SK-N-SH (cell line): ENCODE measurements at regions not wholly inside any gene's neighbourhood (a gene's known extent, or its start where the extent isn't known, plus 50 kb on each side); places are given as distances from the start of the nearest gene placed in this dataset.
"Not testable (repeated sequence)": the region's sequence is repeated elsewhere in the genome, so short reads cannot be mapped to it uniquely, and the experiment has no call there.

Experiments used
- CTCF ChIA-PET: fragments of 300-600, 350-600 bp; formaldehyde crosslinking; extraction: SDS; loops from one replicate; lab custom pipeline; 2021; lab: Yijun Ruan, JAX
- POLR2A ChIA-PET: fragments of 350-600 bp; sonication (Branson Sonifier 250); formaldehyde crosslinking; extraction: SDS; loops from one replicate; lab custom pipeline; 2020; ENCODE audit warnings: antibody characterized with exemption, inconsistent platforms; lab: Yijun Ruan, JAX
- DNase-seq: peaks from one replicate; pipeline ENCODE4 v3.0.0; 2012
- H2AFZ ChIP-seq: fragments of 200-600 bp; sonication (generic); 2 replicates; pipeline ENCODE4 v1.8.1; 2016; ENCODE audit warnings: antibody characterized with exemption, mild to moderate bottlenecking, low read depth
- H3F3A ChIP-seq: fragments of 200-600 bp; sonication (generic); replicated peaks from 2 replicates; pipeline ENCODE3; 2016; ENCODE audit warnings: antibody characterized with exemption, mild to moderate bottlenecking; ENCODE audit not compliant: insufficient read depth
- H3K27ac ChIP-seq, 2 experiments: fragments of 200-500 bp in 1 of 2; fragments of 200-600 bp in 1 of 2; sonication (Bioruptor generic) in 1 of 2; sonication (generic), shearing (Covaris generic) in 1 of 2; 2 replicates each; pipeline versions ENCODE4 v1.5.1 to v1.6.1; 2014 to 2016; ENCODE audit warnings: low read depth in 2 of 2, inconsistent platforms in 1 of 2, low read length in 1 of 2, mild to moderate bottlenecking in 1 of 2, mixed read lengths in 1 of 2
- H3K27me3 ChIP-seq: fragments of 200-600 bp; sonication (generic), shearing (Covaris generic); 2 replicates; pipeline ENCODE4 v1.6.1; 2016; ENCODE audit warnings: mixed run types; ENCODE audit not compliant: insufficient read depth
- H3K36me3 ChIP-seq, 2 experiments: fragments of 200-500 bp in 1 of 2; fragments of 200-600 bp in 1 of 2; sonication (Bioruptor generic) in 1 of 2; sonication (generic) in 1 of 2; replicated peaks in 1 of 2; 2 replicates each; pipeline versions ENCODE3 to v1.5.1; 2014 to 2016; ENCODE audit warnings: low read length in 1 of 2, mild to moderate bottlenecking in 1 of 2; ENCODE audit not compliant: insufficient read depth in 2 of 2, control insufficient read depth in 1 of 2
- H3K4me1 ChIP-seq, 2 experiments: fragments of 200-500 bp in 1 of 2; fragments of 200-600 bp in 1 of 2; sonication (Bioruptor generic) in 1 of 2; sonication (generic), shearing (Covaris generic) in 1 of 2; 2 replicates each; pipeline versions ENCODE4 v1.5.1 to v1.6.1; 2014 to 2016; ENCODE audit warnings: low read depth in 1 of 2, low read length in 1 of 2, mixed run types in 1 of 2; ENCODE audit not compliant: insufficient read depth in 2 of 2, control insufficient read depth in 1 of 2
- H3K4me2 ChIP-seq: fragments of 200-600 bp; sonication (generic), shearing (Covaris generic); 2 replicates; pipeline ENCODE4 v1.6.1; 2017; ENCODE audit warnings: mixed run types
- H3K4me3 ChIP-seq, 2 experiments: fragments of 200-500 bp in 1 of 2; fragments of 200-600 bp in 1 of 2; sonication (Bioruptor generic) in 1 of 2; sonication (generic), shearing (Covaris generic) in 1 of 2; 2 replicates each; pipeline versions ENCODE4 v1.5.1 to v1.8.1; 2014 to 2016; ENCODE audit warnings: low read depth in 2 of 2, inconsistent platforms in 1 of 2, low read length in 1 of 2, mild to moderate bottlenecking in 1 of 2, mixed read lengths in 1 of 2, moderate library complexity in 1 of 2
- H3K79me2 ChIP-seq: fragments of 200-600 bp; sonication (generic); 2 replicates; pipeline ENCODE4 v1.8.1; 2017; ENCODE audit warnings: mild to moderate bottlenecking; ENCODE audit not compliant: insufficient read depth
- H3K9ac ChIP-seq: fragments of 200-600 bp; sonication (generic); 2 replicates; pipeline ENCODE4 v1.6.1; 2017; ENCODE audit warnings: mixed run types
- H3K9me2 ChIP-seq: fragments of 200-600 bp; sonication (generic); 2 replicates; pipeline ENCODE4 v1.6.1; 2017; ENCODE audit warnings: mixed run types
- H3K9me3 ChIP-seq: fragments of 200-600 bp; sonication (generic); 2 replicates; pipeline ENCODE4 v1.6.1; 2017; ENCODE audit warnings: mixed run types, mild to moderate bottlenecking, moderate library complexity
- H4K20me1 ChIP-seq: fragments of 200-600 bp; sonication (generic); 2 replicates; pipeline ENCODE4 v1.6.1; 2017; ENCODE audit warnings: mild to moderate bottlenecking, mixed run types; ENCODE audit not compliant: insufficient read depth
- CHD2 ChIP-seq: fragments of 150-350 bp; IDR thresholded peaks from 2 replicates; pipeline ENCODE4 v1.6.1; 2018; ENCODE audit warnings: low read length; ENCODE audit not compliant: partially characterized antibody
- ELF1 ChIP-seq: IDR thresholded peaks from 2 replicates; pipeline ENCODE4 v1.4.0; 2012
- EZH2phosphoT487 ChIP-seq: fragments of 200-600 bp; sonication (generic); IDR thresholded peaks from 2 replicates; pipeline ENCODE4 v1.6.1; 2017; ENCODE audit warnings: low read depth, mixed run types, mild to moderate bottlenecking, antibody characterized with exemption, moderate library complexity, borderline replicate concordance
- FOSL2 ChIP-seq: IDR thresholded peaks from 2 replicates; pipeline ENCODE4 v1.4.0; 2012; ENCODE audit warnings: low read depth, mild to moderate bottlenecking, moderate library complexity, borderline replicate concordance
- GABPA ChIP-seq: IDR thresholded peaks from 2 replicates; pipeline ENCODE4 v1.4.0; 2012; ENCODE audit warnings: low read depth, mild to moderate bottlenecking
- GATA2 ChIP-seq: sonication (generic); formaldehyde crosslinking; IDR thresholded peaks from 2 replicates; pipeline ENCODE4 v1.5.0; 2020; ENCODE audit warnings: mild to moderate bottlenecking, missing genetic modification reagents
- JUND ChIP-seq: IDR thresholded peaks from 2 replicates; pipeline ENCODE4 v1.4.0; 2012
- MXI1 ChIP-seq: IDR thresholded peaks from 2 replicates; pipeline ENCODE4 v1.6.1; 2012; ENCODE audit warnings: mild to moderate bottlenecking, low read depth, low read length, improper control_type of control experiment
- NRF1 ChIP-seq: IDR thresholded peaks from 2 replicates; pipeline ENCODE4 v1.6.1; 2012; ENCODE audit warnings: low read depth, mild to moderate bottlenecking, low read length
- POLR2AphosphoS5 ChIP-seq: IDR thresholded peaks from 2 replicates; pipeline ENCODE4 v1.6.1; 2012; ENCODE audit warnings: low read depth, low read length
- RAD21 ChIP-seq: IDR thresholded peaks from 2 replicates; pipeline ENCODE4 v1.6.1; 2012; ENCODE audit warnings: mild to moderate bottlenecking, low read length
- RFX5 ChIP-seq: IDR thresholded peaks from 2 replicates; pipeline ENCODE4 v1.6.1; 2012; ENCODE audit warnings: mild to moderate bottlenecking, improper control_type of control experiment, low read length
- RXRA ChIP-seq: IDR thresholded peaks from 2 replicates; pipeline ENCODE4 v1.4.0; 2012; ENCODE audit warnings: low read depth, mild to moderate bottlenecking, borderline replicate concordance
- SIN3A ChIP-seq: IDR thresholded peaks from 2 replicates; pipeline ENCODE4 v1.6.1; 2012; ENCODE audit warnings: low read depth, mild to moderate bottlenecking, low read length, moderate library complexity, borderline replicate concordance
- SMC3 ChIP-seq: IDR thresholded peaks from 2 replicates; pipeline ENCODE4 v1.6.1; 2012; ENCODE audit warnings: low read depth, low read length, improper control_type of control experiment
- TEAD4 ChIP-seq: IDR thresholded peaks from 2 replicates; pipeline ENCODE4 v1.4.0; 2012; ENCODE audit warnings: mild to moderate bottlenecking, borderline replicate concordance; ENCODE audit not compliant: insufficient read depth
- USF2 ChIP-seq: fragments of 150-350 bp; IDR thresholded peaks from 2 replicates; pipeline ENCODE4 v1.6.1; 2017; ENCODE audit warnings: antibody characterized with exemption, low read length, low read depth, borderline replicate concordance
- WGBS: methylation state at CpG from one replicate; pipeline ENCODE4 v1.1.6; 2017; ENCODE audit warnings: low lambda C conversion rate; 5-methylcytosine and 5-hydroxymethylcytosine counted together
- TF ChIP-seq, protein P1 (sequence below): IDR thresholded peaks from 2 replicates; pipeline ENCODE4; 2012
- TF ChIP-seq, protein P2 (sequence below): IDR thresholded peaks from 2 replicates; pipeline ENCODE4 v1.4.0; 2012; ENCODE audit warnings: low read depth

- TF ChIP-seq POLR2AphosphoS5 (no peak), FOSL2 (no peak), NRF1 (no peak), SMC3 (no peak), TEAD4 (no peak), GABPA (no peak), JUND (no peak), RXRA (no peak), RAD21 (no peak), GATA2 (CRISPR knock-in tag) (no peak)
- TF ChIP-seq, protein P1, sequence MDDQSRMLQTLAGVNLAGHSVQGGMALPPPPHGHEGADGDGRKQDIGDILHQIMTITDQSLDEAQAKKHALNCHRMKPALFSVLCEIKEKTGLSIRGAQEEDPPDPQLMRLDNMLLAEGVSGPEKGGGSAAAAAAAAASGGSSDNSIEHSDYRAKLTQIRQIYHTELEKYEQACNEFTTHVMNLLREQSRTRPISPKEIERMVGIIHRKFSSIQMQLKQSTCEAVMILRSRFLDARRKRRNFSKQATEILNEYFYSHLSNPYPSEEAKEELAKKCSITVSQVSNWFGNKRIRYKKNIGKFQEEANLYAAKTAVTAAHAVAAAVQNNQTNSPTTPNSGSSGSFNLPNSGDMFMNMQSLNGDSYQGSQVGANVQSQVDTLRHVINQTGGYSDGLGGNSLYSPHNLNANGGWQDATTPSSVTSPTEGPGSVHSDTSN: no peak
Observed at GRCh38 chr20:55316753-55317152, 688.6 kb downstream of the CBLN4 start (continued).

- H3K9ac ChIP-seq, H4K20me1 ChIP-seq, H3K4me1 ChIP-seq, H3K27ac ChIP-seq, H3K36me3 ChIP-seq, H3K27me3 ChIP-seq, DNase-seq, H3K79me2 ChIP-seq, H3K9me2 ChIP-seq, H3K4me2 ChIP-seq, H3F3A ChIP-seq, POLR2A ChIA-PET, H3K9me3 ChIP-seq, H2AFZ ChIP-seq, H3K4me3 ChIP-seq: not testable (repeated sequence)
- CTCF ChIA-PET: interaction anchor here (1.3 kb wide), 1 partner anchor 66 kb away, joined by 3 read pairs; no protein-coding TSS in a partner anchor
Observed at GRCh38 chr20:55310844-55311243, 694.5 kb downstream of the CBLN4 start.

DNA sequence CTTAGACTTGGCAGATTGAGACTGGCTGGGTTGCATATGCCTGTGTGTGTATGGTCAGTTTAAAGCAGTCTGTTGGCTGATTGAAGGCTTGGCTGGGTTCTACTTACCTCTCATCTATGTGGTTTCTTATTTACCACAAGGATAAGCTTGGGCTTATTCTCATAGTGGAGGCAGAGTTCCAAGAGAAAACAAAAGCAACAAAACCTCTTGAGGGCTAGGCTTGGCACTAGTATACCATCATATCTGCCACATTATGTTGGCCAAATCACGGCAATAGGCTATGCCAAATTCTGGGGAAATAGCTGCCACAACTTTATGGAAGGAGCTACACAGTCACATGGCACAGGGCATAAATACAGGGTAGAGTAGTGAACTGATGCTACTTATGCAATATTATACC, 714.1 kb downstream of the CBLN4 start:
- ChIA-PET POLR2A (no interaction called here), CTCF (no interaction called here)
- Histone ChIP-seq H4K20me1 (no peaks in the 10 kb centered on the region), H2AFZ (no peak overlapping the region), H3K4me3 (no peak overlapping the region), H3K4me2 (no peak overlapping the region), H3K4me1 (no peaks in the 10 kb centered on the region), H3K27me3 (no peaks in the 10 kb centered on the region), H3K27ac (no peak overlapping the region), H3K9me2 (no peaks in the 10 kb centered on the region), H3K9ac (no peak overlapping the region), H3K79me2 (no peaks in the 10 kb centered on the region), H3F3A (no peaks in the 10 kb centered on the region), H3K36me3 (no peaks in the 10 kb centered on the region), H3K9me3 (0 out of 2 replicates have a peak, but pooled peaks cover 6% of the 10 kb centered on the region)
- TF ChIP-seq EZH2phosphoT487 (no peak), SMC3 (no peak), CHD2 (no peak), MXI1 (no peak), JUND (no peak), GATA2 (CRISPR knock-in tag) (no peak), ELF1 (no peak), RFX5 (no peak), USF2 (no peak), SIN3A (no peak)
- TF ChIP-seq, protein P2, sequence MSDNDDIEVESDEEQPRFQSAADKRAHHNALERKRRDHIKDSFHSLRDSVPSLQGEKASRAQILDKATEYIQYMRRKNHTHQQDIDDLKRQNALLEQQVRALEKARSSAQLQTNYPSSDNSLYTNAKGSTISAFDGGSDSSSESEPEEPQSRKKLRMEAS: no peak
- DNase-seq: no peak
- whole genome bisulfite sequencing: 25% methylated on average over 1 of the region's 1 CpG
